HL-60 (cell line): ENCODE measurements at regions not wholly inside any gene's neighbourhood (a gene's known extent, or its start where the extent isn't known, plus 50 kb on each side); places are given as distances from the start of the nearest gene placed in this dataset.

Experiments
- DNase-seq, 2 experiments: peaks; one replicate each; pipeline ENCODE4 v3.0.0-alpha.2; 2010 to 2020; ENCODE audit warnings: low read depth in 1 of 2, low spot score in 1 of 2
- H3K27ac ChIP-seq: fragments of 250-450 bp; sonication (Bioruptor Pico); replicated peaks from 2 replicates; pipeline ENCODE4 v1.5.1; 2020; ENCODE audit warnings: mild to moderate bottlenecking, moderate library complexity
- H3K27me3 ChIP-seq: fragments of 250-450 bp; sonication (Bioruptor Pico); 2 replicates; pipeline ENCODE4 v1.5.1; 2021; ENCODE audit warnings: mild to moderate bottlenecking, moderate library complexity; ENCODE audit not compliant: insufficient read depth, poor library complexity, severe bottlenecking
- H3K4me3 ChIP-seq: replicated peaks from 2 replicates; pipeline ENCODE4 v1.5.1; 2011; ENCODE audit warnings: mild to moderate bottlenecking, control low read depth, low read length; ENCODE audit not compliant: insufficient read depth
- GABPA ChIP-seq: IDR thresholded peaks from 2 replicates; pipeline ENCODE4 v1.6.1; 2012; ENCODE audit warnings: low read depth
- POLR2AphosphoS5 ChIP-seq: IDR thresholded peaks from 2 replicates; pipeline ENCODE4 v1.6.1; 2012; ENCODE audit warnings: low read depth
- SPI1 ChIP-seq: IDR thresholded peaks from 2 replicates; pipeline ENCODE4 v1.6.1; 2012; ENCODE audit warnings: low read depth, mild to moderate bottlenecking, borderline replicate concordance
- TF ChIP-seq, protein P1 (sequence below): IDR thresholded peaks from one replicate; pipeline ENCODE4 v1.5.1; 2011; ENCODE audit warnings: low read length, control low read depth, inconsistent platforms; ENCODE audit not compliant: insufficient read depth
- TF ChIP-seq, protein P2 (sequence below): IDR thresholded peaks from 2 replicates; pipeline ENCODE4 v1.6.1; 2012; ENCODE audit warnings: low read depth; ENCODE audit not compliant: insufficient replicate concordance

DNA sequence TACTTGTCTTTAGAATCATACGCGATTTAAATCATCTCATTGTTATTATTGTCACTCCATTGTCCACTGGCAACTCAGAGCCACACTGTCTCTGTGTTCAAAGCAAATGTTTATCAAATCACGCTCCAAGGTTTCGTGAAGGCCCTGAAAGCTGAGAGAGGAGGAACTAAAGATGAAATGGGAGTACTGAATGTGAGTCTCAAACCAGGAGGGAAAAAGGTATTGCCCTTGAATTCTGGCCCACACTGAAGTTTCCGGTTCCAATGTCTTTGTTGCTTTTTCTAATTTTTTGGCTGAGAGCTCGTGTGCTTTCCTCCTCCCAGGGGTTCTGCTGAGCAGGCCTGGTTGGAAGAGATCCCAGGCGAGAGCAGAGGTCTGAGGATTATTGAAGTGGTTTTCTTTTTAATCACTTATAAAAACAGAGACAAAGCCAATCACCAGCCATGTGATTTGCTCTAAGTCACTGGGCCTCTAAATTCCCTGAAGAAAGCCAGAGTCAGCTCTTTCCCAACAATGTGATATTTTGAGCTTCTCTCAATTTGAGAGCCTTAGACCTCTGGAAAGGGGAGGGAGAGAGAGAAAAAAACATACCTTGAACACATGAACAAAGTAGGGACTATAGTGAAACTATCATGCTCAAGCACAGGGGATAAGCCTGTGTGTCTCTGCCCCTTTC is 420.8 kb upstream of the GRAMD2B start:
- no peak overlapping the region for H3K4me3 ChIP-seq
- no peak for DNase-seq
- TF ChIP-seq SPI1 (no peak), POLR2AphosphoS5 (no peak), GABPA (no peak)
- TF ChIP-seq, protein P1, sequence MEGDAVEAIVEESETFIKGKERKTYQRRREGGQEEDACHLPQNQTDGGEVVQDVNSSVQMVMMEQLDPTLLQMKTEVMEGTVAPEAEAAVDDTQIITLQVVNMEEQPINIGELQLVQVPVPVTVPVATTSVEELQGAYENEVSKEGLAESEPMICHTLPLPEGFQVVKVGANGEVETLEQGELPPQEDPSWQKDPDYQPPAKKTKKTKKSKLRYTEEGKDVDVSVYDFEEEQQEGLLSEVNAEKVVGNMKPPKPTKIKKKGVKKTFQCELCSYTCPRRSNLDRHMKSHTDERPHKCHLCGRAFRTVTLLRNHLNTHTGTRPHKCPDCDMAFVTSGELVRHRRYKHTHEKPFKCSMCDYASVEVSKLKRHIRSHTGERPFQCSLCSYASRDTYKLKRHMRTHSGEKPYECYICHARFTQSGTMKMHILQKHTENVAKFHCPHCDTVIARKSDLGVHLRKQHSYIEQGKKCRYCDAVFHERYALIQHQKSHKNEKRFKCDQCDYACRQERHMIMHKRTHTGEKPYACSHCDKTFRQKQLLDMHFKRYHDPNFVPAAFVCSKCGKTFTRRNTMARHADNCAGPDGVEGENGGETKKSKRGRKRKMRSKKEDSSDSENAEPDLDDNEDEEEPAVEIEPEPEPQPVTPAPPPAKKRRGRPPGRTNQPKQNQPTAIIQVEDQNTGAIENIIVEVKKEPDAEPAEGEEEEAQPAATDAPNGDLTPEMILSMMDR, result no peak
- TF ChIP-seq, protein P2, sequence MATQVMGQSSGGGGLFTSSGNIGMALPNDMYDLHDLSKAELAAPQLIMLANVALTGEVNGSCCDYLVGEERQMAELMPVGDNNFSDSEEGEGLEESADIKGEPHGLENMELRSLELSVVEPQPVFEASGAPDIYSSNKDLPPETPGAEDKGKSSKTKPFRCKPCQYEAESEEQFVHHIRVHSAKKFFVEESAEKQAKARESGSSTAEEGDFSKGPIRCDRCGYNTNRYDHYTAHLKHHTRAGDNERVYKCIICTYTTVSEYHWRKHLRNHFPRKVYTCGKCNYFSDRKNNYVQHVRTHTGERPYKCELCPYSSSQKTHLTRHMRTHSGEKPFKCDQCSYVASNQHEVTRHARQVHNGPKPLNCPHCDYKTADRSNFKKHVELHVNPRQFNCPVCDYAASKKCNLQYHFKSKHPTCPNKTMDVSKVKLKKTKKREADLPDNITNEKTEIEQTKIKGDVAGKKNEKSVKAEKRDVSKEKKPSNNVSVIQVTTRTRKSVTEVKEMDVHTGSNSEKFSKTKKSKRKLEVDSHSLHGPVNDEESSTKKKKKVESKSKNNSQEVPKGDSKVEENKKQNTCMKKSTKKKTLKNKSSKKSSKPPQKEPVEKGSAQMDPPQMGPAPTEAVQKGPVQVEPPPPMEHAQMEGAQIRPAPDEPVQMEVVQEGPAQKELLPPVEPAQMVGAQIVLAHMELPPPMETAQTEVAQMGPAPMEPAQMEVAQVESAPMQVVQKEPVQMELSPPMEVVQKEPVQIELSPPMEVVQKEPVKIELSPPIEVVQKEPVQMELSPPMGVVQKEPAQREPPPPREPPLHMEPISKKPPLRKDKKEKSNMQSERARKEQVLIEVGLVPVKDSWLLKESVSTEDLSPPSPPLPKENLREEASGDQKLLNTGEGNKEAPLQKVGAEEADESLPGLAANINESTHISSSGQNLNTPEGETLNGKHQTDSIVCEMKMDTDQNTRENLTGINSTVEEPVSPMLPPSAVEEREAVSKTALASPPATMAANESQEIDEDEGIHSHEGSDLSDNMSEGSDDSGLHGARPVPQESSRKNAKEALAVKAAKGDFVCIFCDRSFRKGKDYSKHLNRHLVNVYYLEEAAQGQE, result no peak
- H3K27me3 ChIP-seq, result no peaks in the 10 kb centered on the region
- H3K27ac ChIP-seq, result no peak overlapping the region

DNA sequence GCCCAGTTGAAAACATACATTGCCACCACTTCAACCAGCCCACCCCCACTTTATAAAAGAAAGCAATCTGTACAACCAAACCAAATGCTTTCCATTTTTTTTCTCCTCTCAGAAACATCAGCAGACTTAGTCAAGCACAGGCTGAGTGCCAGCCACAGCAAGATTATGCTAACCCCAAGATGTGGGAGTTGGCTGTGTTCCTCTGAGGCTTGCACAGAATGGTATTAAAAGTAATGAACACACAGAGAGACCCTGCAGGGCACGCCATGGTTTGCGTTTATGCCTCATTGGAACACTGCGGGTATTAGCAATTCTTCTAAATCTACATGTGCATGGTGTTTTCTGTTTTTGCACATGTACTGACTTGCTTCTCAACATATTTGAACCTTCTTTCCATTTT is 419.9 kb upstream of the GRAMD2B start:
- H3K27ac ChIP-seq, result no peak overlapping the region
- no peak for TF ChIP-seq SPI1
- no peak for TF ChIP-seq POLR2AphosphoS5
- TF ChIP-seq, protein P2, result no peak
- no peak for TF ChIP-seq GABPA
- TF ChIP-seq, protein P1, result no peak
- no peak overlapping the region for H3K4me3 ChIP-seq
- no peaks in the 10 kb centered on the region for H3K27me3 ChIP-seq
- DNase-seq, result no peak

DNA sequence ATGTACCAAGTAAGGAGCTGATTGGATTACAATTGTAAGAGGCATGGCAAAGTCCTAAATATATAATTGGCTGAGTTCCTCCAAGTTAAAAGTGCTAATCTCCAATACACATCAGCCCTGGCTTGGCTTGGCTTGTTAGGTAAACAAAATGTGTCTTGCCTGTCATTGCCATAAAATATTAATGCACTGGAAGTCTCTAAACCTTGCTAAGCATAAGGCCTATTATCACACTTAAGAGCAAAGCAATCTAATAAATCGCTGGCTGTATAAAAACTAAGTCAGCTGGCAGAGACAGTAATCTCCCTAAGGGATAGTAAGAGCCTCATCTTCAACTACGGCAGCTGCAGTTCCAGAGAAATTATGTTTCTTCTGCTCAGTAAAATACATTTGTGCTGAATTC is 418.6 kb upstream of the GRAMD2B start:
- Histone ChIP-seq H3K27me3 (no peaks in the 10 kb centered on the region), H3K4me3 (no peak overlapping the region), H3K27ac (no peak overlapping the region)
- TF ChIP-seq, protein P1, result no peak
- TF ChIP-seq GABPA, result no peak
- TF ChIP-seq POLR2AphosphoS5, result no peak
- TF ChIP-seq, protein P2, result no peak
- no peak for TF ChIP-seq SPI1
- DNase-seq, result no peak
